ENCODE measurements at regions not wholly inside any gene's neighbourhood (a gene's known extent, or its start where the extent isn't known, plus 50 kb on each side); places are given as distances from the start of the nearest gene placed in this dataset.

DNA sequence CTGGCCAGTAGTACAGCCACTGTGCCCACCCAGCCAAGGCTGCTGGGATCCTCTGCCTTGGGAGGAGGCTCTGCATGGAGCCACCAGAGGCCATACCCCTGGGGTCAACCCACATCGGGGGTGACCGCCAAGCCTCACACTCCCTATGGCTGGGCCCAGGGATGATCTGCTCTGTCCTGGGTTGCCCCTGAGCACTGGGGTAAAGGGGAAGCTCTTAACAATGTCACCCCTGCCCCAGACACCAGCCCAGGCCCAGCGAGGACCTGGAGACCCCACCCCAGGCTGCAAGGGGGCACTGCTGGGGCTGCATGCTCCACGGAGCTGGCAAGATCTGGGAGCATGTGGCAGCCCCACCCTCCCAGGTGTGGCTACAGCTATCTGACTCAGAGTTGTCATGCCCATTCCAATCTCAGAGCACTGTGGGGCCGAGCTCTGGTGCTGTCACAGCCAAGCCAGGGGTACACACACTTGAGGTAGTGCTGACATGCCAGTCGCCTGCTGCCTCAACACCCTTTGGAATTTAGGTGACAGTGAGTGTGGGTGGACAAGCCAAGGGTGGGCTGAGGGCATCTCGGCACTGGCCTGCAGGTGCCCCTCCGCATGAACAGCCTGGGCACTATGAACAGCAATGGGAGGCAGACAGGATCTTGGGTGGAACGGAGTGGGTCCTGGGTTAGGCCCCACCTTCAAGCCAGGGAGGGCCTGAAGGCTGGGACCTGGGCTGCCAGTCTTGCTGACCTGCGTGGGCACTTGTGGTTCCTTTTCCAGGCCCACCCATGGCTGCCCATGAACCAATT lies 427.7 kb downstream of the LRRIQ3 start:
- no peak for TF ChIP-seq CTCF (IDR thresholded peaks at IDR 0.05; ENCODE audit: insufficient read depth, low read length, severe bottlenecking)
- no peak for DNase-seq (ENCODE audit: low read depth)
- no peaks in the 10 kb centered on the region for H3K36me3 ChIP-seq (ENCODE audit: control insufficient read depth, insufficient read depth, low read length)
- H3K4me3 ChIP-seq (ENCODE audit: low read depth, low read length): no peak overlapping the region
- FAIRE-seq: no peak
- no peaks in the 10 kb centered on the region for H3K27me3 ChIP-seq (ENCODE audit: control insufficient read depth, insufficient read depth, low read length)

DNA sequence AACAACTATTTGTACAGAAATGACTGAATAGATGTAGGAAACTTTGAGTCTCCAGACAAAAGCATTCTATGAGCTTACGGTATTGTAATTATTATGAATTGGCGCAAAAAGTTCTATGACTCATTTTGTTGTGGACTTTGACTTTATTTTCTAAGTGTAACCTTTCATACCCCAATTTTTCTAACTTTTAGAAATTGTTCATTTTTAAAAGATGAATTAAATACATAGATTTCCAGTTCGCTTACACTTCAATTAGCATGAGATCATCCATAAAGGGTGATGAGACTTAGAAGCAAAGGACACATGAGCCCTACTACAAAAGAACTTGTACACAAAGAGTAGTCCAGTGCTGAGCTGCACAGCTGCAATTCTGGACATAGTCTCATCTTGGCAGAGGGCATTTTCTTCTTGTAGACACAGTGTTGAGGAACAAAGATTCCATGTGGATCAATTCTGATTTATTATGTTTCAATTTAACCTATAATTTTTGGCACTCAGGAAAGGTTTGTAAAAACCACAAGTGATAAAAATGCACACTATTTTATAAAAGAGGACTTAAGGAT lies 431.1 kb downstream of the LRRIQ3 start:
- Histone ChIP-seq H3K4me3 (ENCODE audit: low read depth, low read length) (no peak overlapping the region), H3K27me3 (ENCODE audit: control insufficient read depth, insufficient read depth, low read length) (no peaks in the 10 kb centered on the region), H3K36me3 (ENCODE audit: control insufficient read depth, insufficient read depth, low read length) (no peaks in the 10 kb centered on the region)
- DNase-seq (ENCODE audit: low read depth) (no peak), FAIRE-seq (no peak)
- TF ChIP-seq CTCF (IDR thresholded peaks at IDR 0.05; ENCODE audit: insufficient read depth, low read length, severe bottlenecking): no peak

GRCh38 chr1:73765551-73766233 lies 432.3 kb downstream of the LRRIQ3 start:
- DNase-seq (ENCODE audit: low read depth): no peak
- Histone ChIP-seq H3K27me3 (ENCODE audit: control insufficient read depth, insufficient read depth, low read length) (no peaks in the 10 kb centered on the region), H3K36me3 (ENCODE audit: control insufficient read depth, insufficient read depth, low read length) (no peaks in the 10 kb centered on the region), H3K4me3 (ENCODE audit: low read depth, low read length) (no peak overlapping the region)
- no peak for FAIRE-seq
- TF ChIP-seq CTCF (IDR thresholded peaks at IDR 0.05; ENCODE audit: insufficient read depth, low read length, severe bottlenecking): no peak

DNA sequence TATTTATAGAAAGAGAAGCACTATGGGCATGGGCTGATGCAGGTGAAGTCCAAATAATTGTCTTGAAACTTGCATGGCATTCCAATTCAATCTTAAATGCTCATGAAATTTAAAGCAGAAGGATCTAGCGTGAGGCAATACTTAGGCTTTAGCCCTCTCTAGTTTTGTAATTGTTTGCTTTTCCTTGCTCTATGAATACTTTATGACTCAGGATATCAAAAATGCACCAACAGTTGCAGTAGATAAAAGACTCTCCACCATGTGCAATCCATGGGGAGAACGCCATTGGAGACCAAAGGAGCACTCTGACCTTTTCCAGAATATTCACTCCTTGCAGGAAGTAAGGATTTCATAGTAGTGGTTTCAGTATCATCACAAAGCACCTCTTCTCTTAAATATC lies 436.4 kb downstream of the LRRIQ3 start:
- FAIRE-seq: no peak

GRCh38 chr1:73759011-73759410 lies 439.0 kb downstream of the LRRIQ3 start:
- TF ChIP-seq CTCF (IDR thresholded peaks at IDR 0.05; ENCODE audit: insufficient read depth, low read length, severe bottlenecking): no peak
- FAIRE-seq (no peak), DNase-seq (ENCODE audit: low read depth) (no peak)
- Histone ChIP-seq H3K4me3 (ENCODE audit: low read depth, low read length) (no peak overlapping the region), H3K36me3 (ENCODE audit: control insufficient read depth, insufficient read depth, low read length) (no peaks in the 10 kb centered on the region), H3K27me3 (ENCODE audit: control insufficient read depth, insufficient read depth, low read length) (no peaks in the 10 kb centered on the region)

More for the DNA sequence above, 436.4 kb downstream of the LRRIQ3 start:
- Histone ChIP-seq H3K4me3 (ENCODE audit: low read depth, low read length) (no peak overlapping the region), H3K36me3 (ENCODE audit: control insufficient read depth, insufficient read depth, low read length) (no peaks in the 10 kb centered on the region), H3K27me3 (ENCODE audit: control insufficient read depth, insufficient read depth, low read length) (no peaks in the 10 kb centered on the region)
- no peak for TF ChIP-seq CTCF (IDR thresholded peaks at IDR 0.05; ENCODE audit: insufficient read depth, low read length, severe bottlenecking)
- DNase-seq (ENCODE audit: low read depth): peak; percentile 36
